HG03135 (cell line): ENCODE measurements at regions not wholly inside any gene's neighbourhood (a gene's known extent, or its start where the extent isn't known, plus 50 kb on each side); places are given as distances from the start of the nearest gene placed in this dataset.
"Not testable (repeated sequence)": the region's sequence is repeated elsewhere in the genome, so short reads cannot be mapped to it uniquely, and the experiment has no call there.

ENCODE experiments used
- ATAC-seq: cut with Tn5 transposase; IDR thresholded peaks from one replicate; pipeline ENCODE4 v1.9.1; 2021; ENCODE audit warnings: mild to moderate bottlenecking, moderate library complexity; ENCODE audit not compliant: unreplicated experiment

GRCh38 chr14:89060191-89060590, 235.7 kb downstream of the TTC8 start:
- ATAC-seq: no peak

GRCh38 chr14:89061696-89062095, 237.2 kb downstream of the TTC8 start:
- no peak for ATAC-seq

- no peak for ATAC-seq
Observed at GRCh38 chr14:89065879-89066278, 241.4 kb downstream of the TTC8 start.

GRCh38 chr14:89067293-89067972, 243.0 kb downstream of the TTC8 start:
- ATAC-seq: no peak

GRCh38 chr14:89078021-89078795, 253.8 kb downstream of the TTC8 start:
- ATAC-seq: no peak

GRCh38 chr14:89085231-89085731, 260.8 kb downstream of the TTC8 start:
- ATAC-seq: no peak

GRCh38 chr14:89085737-89086382, 261.4 kb downstream of the TTC8 start:
- ATAC-seq: no peak

- ATAC-seq: no peak
Observed at GRCh38 chr14:89088530-89088929, 264.1 kb downstream of the TTC8 start.

GRCh38 chr14:89089330-89089729, 264.9 kb downstream of the TTC8 start:
- no peak for ATAC-seq

- ATAC-seq: no peak
Observed at GRCh38 chr14:89091781-89092180, 267.3 kb downstream of the TTC8 start.

- no peak for ATAC-seq
Observed at GRCh38 chr14:89093083-89093730, 268.8 kb downstream of the TTC8 start.

GRCh38 chr14:89095036-89095435, 270.6 kb downstream of the TTC8 start:
- no peak for ATAC-seq

- no peak for ATAC-seq
Observed at GRCh38 chr14:89096946-89097345, 272.5 kb downstream of the TTC8 start.

- no peak for ATAC-seq
Observed at GRCh38 chr14:89098254-89098653, 273.8 kb downstream of the TTC8 start.

GRCh38 chr14:89104171-89104817, 279.8 kb downstream of the TTC8 start:
- ATAC-seq: not testable (repeated sequence)

- not testable (repeated sequence) for ATAC-seq
Observed at GRCh38 chr14:89104861-89105260, 280.4 kb downstream of the TTC8 start.
